HG03025 (cell line): ENCODE measurements at regions not wholly inside any gene's neighbourhood (a gene's known extent, or its start where the extent isn't known, plus 50 kb on each side); places are given as distances from the start of the nearest gene placed in this dataset.

Experiments used
- ATAC-seq: cut with Tn5 transposase; IDR thresholded peaks from one replicate; pipeline ENCODE4 v1.9.1; 2021; ENCODE audit warnings: mild to moderate bottlenecking, moderate library complexity; ENCODE audit not compliant: unreplicated experiment, low FRiP score

GRCh38 chr10:4059471-4060138 is 274.6 kb upstream of the KLF6 start:
- ATAC-seq, result no peak

DNA sequence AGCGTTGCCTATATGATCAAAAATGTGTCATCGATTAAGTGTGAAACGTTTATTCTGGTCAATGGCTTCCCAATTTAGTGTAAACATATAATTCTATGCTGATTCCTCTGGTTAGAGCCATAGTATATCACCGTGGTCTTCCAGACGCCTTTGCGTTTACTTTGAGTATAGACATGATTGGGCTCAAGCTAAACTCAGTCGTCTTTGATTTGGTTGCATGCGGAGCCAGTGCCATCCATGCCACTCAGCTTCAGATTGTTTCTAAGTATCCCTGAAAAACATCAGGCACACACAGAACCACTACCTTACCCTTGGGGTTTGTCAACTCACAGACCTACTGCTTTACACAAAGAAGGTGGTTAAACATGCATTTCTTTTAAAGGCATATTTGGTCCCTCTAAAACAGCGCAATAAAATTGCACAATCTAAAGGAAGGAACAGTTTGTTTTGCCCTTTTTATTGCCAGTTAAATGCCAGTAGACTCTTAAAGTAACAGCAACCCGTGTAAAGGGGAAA is 273.6 kb upstream of the KLF6 start:
- ATAC-seq, result no peak

GRCh38 chr10:4057725-4058513 is 272.9 kb upstream of the KLF6 start:
- ATAC-seq, result no peak

DNA sequence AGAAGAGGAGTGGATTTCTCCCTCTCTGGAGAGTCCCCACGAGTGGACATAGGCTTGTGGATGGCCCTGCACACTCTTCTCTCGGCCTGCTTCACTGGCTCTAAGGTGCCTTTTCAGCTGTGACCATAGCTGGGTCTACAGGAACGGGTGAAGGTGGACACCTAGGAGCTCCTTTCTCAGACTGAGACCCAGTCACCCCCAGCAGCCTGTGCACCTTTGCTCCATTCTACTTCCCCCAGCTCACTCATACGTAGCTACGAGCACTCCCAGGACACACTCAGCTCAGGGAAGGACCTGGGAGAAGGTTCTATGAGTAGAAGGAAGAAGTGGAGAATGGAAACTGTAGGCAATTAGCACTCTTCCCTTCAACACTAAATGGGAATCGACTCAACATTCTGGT is 272.0 kb upstream of the KLF6 start:
- no peak for ATAC-seq

- ATAC-seq, result no peak
These were observed 269.8 kb upstream of the KLF6 start for GRCh38 chr10:4054656-4055435.

DNA sequence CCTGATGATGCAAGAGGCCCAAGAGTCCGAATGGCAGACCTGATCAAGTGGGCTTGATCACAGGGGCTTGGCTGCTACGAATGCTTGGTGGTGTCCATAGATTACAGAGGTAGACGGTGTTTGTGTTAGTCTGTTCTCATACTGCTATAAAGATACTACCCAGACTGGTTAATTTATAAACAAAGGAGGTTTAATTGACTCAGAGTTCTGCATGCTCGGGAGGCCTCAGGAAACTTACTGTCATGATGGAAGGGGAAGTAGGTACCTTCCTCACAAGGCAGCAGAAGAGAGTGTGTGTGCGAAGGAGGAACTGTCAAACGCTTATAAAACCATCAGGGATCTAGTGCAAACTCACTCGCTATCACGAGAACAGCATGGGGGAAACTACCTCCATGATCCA is 268.9 kb upstream of the KLF6 start:
- no peak for ATAC-seq

GRCh38 chr10:4051641-4052151 is 266.7 kb upstream of the KLF6 start:
- ATAC-seq, result no peak

- no peak for ATAC-seq
These were observed 266.1 kb upstream of the KLF6 start for GRCh38 chr10:4051011-4051640.

- ATAC-seq, result no peak
These were observed 265.1 kb upstream of the KLF6 start for GRCh38 chr10:4050061-4050460.

- no peak for ATAC-seq
These were observed 264.3 kb upstream of the KLF6 start for GRCh38 chr10:4049348-4049747.

DNA sequence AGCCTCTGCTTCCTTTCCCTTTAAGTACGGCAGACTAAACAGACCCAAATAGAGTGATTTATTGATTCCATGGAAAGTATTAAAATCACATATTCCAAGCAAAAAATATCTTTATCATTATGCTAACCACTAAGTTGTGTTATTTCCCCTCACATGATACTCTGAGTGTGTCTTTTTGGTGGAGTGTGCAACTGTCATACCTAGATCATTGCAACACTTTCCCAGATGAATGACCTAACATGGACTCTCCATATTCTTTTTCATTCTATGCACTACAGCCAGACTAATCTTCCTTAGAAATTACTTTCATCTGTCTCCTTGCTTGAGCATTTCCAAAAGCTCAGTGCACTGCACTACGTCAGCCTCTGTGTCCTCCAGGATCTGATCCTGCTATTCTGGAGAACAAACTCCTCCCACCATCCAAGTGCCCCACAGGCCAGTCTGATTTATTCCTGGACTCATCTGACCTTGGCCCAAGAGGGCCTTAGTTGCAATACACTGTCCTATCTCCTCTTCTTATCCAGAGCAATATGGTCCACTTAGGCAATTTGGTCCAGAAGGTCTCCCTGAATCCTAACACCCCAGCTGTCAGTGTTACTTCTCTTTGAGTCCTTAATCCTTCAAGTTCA is 263.3 kb upstream of the KLF6 start:
- no peak for ATAC-seq

DNA sequence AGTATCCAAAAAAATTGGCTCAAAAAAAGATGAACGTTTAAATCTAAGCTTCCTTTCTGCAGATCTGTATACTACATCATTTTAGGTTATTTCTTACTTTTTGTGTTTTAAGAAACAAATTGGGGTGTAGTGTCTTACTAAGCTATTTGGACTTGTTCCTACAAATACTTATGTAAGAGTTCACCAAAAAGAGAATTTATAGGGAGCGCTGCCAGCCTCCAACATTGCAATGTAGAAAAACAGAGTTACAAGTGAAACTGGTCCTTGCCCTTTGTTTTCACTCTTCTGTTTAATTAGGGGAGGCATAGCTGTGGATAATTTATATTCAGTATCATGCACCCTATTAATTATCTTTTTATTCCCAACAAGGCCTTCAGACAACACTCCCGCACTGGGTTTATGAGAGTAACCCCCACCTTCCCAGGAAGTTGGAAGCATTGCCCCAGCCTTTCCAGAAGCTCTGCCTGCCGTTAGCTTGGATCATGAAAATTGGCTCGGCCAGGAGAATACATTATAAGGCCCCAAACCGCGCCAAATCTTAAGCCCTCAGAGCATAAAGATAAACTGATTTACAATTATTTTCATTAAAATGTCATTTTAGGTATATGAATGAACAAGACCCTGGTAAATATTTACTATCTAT is 261.8 kb upstream of the KLF6 start:
- ATAC-seq, result no peak

DNA sequence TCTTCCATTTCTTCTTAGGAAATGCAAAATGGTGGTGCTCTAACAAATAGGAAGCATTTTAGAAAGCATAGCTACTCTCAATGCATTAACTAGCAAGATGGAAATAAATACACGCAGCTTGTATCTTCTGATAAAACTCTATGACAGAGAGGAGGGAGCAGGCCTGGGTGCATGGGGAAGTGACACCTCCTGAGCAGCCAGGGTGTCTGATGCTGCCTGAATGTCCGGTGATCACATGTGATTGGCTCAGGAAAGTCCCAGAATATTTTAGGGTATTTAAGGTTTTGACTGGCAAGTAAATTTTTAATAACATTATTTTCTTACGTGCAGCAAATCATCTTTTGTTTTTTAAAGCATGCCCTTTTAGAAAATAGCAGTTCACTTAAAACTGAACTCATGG is 261.0 kb upstream of the KLF6 start:
- ATAC-seq, result no peak

DNA sequence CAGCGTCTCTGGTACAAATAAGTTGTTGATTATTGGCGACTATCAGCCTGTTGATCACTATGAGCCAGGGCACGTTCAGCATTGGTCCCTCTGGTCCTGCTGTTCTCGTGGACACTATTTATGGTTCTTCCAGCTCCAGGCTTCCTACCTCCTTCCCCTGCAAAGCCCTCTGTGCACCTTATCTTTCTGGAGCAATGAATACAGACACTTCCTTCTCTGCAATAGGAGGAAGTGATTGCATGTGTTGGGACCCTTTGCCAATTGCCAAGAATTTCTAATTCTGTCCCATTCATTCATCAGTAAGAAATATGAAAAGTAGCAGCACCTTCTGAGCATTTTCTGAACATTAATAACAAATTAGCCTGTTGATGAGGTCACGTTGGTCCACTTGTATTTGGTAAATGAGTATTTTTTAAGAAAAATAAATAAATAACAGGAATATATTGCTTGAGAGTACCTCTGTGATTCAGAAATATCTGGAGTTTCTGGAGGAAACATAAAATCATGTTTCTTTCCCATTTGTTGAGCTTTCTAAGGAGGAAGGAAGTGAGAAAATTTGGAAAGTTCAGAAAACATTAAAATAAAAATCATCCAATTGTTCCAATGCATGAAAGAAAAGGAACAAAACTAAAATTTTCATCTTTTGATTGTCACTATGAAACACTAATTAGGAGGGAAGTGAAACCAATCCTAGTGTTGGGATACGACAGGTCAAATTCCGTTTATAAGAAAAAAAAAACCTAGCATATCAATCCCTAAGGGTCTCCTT is 259.1 kb upstream of the KLF6 start:
- no peak for ATAC-seq

- no peak for ATAC-seq
These were observed 256.6 kb upstream of the KLF6 start for GRCh38 chr10:4041635-4042034.

DNA sequence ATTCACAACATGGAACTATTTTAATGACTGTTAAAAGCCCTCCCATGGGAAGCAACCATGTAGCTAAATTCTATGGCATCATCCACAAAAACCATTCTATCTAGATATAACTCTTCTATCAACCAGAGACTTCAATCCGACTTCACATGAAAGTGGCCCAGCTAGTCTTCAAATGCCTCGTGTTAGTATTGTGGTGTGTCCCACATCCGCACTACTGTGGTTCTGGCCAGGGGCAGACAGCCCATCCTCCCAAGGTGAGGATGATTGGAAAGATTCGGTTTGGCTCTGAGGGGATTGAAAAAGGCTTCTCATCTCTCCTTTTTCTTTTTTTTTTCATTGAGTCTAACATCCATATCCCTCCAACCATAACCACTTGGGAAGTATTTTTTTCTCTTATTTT is 253.0 kb upstream of the KLF6 start:
- no peak for ATAC-seq

- ATAC-seq, result no peak
These were observed 250.6 kb upstream of the KLF6 start for GRCh38 chr10:4035599-4035945.

DNA sequence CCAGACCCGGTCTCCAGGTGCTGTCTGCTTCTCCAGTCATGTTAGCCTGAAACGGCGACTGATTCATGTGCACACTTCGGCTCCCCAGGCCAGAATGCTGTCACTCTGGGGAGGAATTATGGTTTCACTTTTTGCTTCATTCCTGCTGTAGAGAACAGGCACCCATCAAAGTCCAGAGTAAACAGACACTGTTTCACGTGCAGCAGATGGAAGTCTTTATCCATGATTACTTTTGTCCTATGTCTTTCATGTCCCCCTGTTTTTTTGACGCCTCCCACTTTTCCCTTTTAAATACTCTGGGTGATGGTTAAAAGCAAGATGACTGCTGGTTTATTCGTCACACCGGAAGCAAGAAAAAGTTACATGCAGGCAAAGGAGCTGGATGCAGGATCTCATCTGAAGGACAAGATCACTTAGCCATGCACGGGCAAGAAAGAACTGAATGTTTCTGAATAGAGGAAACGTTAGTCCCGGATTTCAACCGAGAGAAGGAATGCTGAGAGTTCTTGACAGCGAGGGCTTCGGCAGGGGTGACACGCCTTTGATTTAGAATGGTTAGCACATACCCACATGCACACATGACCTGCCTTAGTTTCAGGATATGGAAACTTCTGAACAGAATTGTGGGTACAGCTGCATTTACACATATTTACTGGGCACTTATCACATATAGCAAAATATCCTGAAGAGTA is 250.0 kb upstream of the KLF6 start:
- ATAC-seq, result no peak
